MM.1S (cell line): ENCODE measurements at regions not wholly inside any gene's neighbourhood (a gene's known extent, or its start where the extent isn't known, plus 50 kb on each side); places are given as distances from the start of the nearest gene placed in this dataset.

Experiments
- CTCF ChIP-seq: fragments of 300-600 bp; sonication (generic); IDR thresholded peaks from 2 replicates; pipeline ENCODE4 v1.5.1; 2016; ENCODE audit warnings: antibody characterized with exemption, low read length, mixed read lengths
- EZH2 ChIP-seq: fragments of 300-600 bp; sonication (generic); optimal IDR thresholded peaks from 2 replicates; pipeline ENCODE3; 2017; ENCODE audit warnings: low read depth, mild to moderate bottlenecking, antibody characterized with exemption, low read length, mixed read lengths
- EZH2phosphoT487 ChIP-seq: fragments of 300-600 bp; sonication (generic); IDR thresholded peaks from 2 replicates; pipeline ENCODE4 v1.6.1; 2018; ENCODE audit warnings: antibody characterized with exemption, low read length

GRCh38 chr14:104311358-104311757, 173.0 kb downstream of the KIF26A start:
- TF ChIP-seq CTCF: no peak
- TF ChIP-seq EZH2: no peak
- no peak for TF ChIP-seq EZH2phosphoT487
